ENCODE measurements at regions not wholly inside any gene's neighbourhood (a gene's known extent, or its start where the extent isn't known, plus 50 kb on each side); places are given as distances from the start of the nearest gene placed in this dataset.

- DNase-seq: no peak
- in situ Hi-C loops (cut with MboI; ENCODE audit: low pct_unique_long_range_greater_than_20kb, low sequenced_read_pairs): no loop called here
These were observed 501.6 kb upstream of the MYT1L start for GRCh38 chr2:2832657-2833056.

- in situ Hi-C loops (cut with MboI; ENCODE audit: low pct_unique_long_range_greater_than_20kb, low sequenced_read_pairs): no loop called here
- DNase-seq: no peak
These were observed 500.6 kb upstream of the MYT1L start for GRCh38 chr2:2831633-2832032.

- in situ Hi-C loops (cut with MboI; ENCODE audit: low pct_unique_long_range_greater_than_20kb, low sequenced_read_pairs): no loop called here
- no peak for DNase-seq
These were observed 499.5 kb upstream of the MYT1L start for GRCh38 chr2:2830576-2830975.

- DNase-seq: no peak
- in situ Hi-C loops (cut with MboI; ENCODE audit: low pct_unique_long_range_greater_than_20kb, low sequenced_read_pairs): no loop called here
These were observed 497.8 kb upstream of the MYT1L start for GRCh38 chr2:2828774-2829368.

GRCh38 chr2:2827761-2828221 lies 496.7 kb upstream of the MYT1L start:
- no peak for DNase-seq
- in situ Hi-C loops (cut with MboI; ENCODE audit: low pct_unique_long_range_greater_than_20kb, low sequenced_read_pairs): no loop called here

GRCh38 chr2:2827046-2827636 lies 496.1 kb upstream of the MYT1L start:
- in situ Hi-C loops (cut with MboI; ENCODE audit: low pct_unique_long_range_greater_than_20kb, low sequenced_read_pairs): no loop called here

GRCh38 chr2:2826621-2827020 lies 495.5 kb upstream of the MYT1L start:
- DNase-seq: no peak
- in situ Hi-C loops (cut with MboI; ENCODE audit: low pct_unique_long_range_greater_than_20kb, low sequenced_read_pairs): no loop called here

More at GRCh38 chr2:2827046-2827636, 496.1 kb upstream of the MYT1L start:
- DNase-seq: no peak

GRCh38 chr2:2826209-2826551 lies 495.1 kb upstream of the MYT1L start:
- DNase-seq: no peak
- in situ Hi-C loops (cut with MboI; ENCODE audit: low pct_unique_long_range_greater_than_20kb, low sequenced_read_pairs): no loop called here

GRCh38 chr2:2825516-2826208 lies 494.6 kb upstream of the MYT1L start:
- in situ Hi-C loops (cut with MboI; ENCODE audit: low pct_unique_long_range_greater_than_20kb, low sequenced_read_pairs): no loop called here
- DNase-seq: no peak

- in situ Hi-C loops (cut with MboI; ENCODE audit: low pct_unique_long_range_greater_than_20kb, low sequenced_read_pairs): no loop called here
- no peak for DNase-seq
These were observed 494.0 kb upstream of the MYT1L start for GRCh38 chr2:2825062-2825461.

- in situ Hi-C loops (cut with MboI; ENCODE audit: low pct_unique_long_range_greater_than_20kb, low sequenced_read_pairs): no loop called here
- no peak for DNase-seq
These were observed 493.5 kb upstream of the MYT1L start for GRCh38 chr2:2824588-2824987.

GRCh38 chr2:2823061-2823753 lies 492.1 kb upstream of the MYT1L start:
- in situ Hi-C loops (cut with MboI; ENCODE audit: low pct_unique_long_range_greater_than_20kb, low sequenced_read_pairs): no loop called here
- DNase-seq: no peak

GRCh38 chr2:2822143-2822542 lies 491.1 kb upstream of the MYT1L start:
- in situ Hi-C loops (cut with MboI; ENCODE audit: low pct_unique_long_range_greater_than_20kb, low sequenced_read_pairs): no loop called here
- DNase-seq: no peak

- in situ Hi-C loops (cut with MboI; ENCODE audit: low pct_unique_long_range_greater_than_20kb, low sequenced_read_pairs): no loop called here
- no peak for DNase-seq
These were observed 481.6 kb upstream of the MYT1L start for GRCh38 chr2:2812648-2813047.

GRCh38 chr2:2812117-2812516 lies 481.0 kb upstream of the MYT1L start:
- in situ Hi-C loops (cut with MboI; ENCODE audit: low pct_unique_long_range_greater_than_20kb, low sequenced_read_pairs): no loop called here

GRCh38 chr2:2810504-2810903 lies 479.4 kb upstream of the MYT1L start:
- in situ Hi-C loops (cut with MboI; ENCODE audit: low pct_unique_long_range_greater_than_20kb, low sequenced_read_pairs): no loop called here
- DNase-seq: no peak

More at GRCh38 chr2:2812117-2812516, 481.0 kb upstream of the MYT1L start:
- no peak for DNase-seq

- in situ Hi-C loops (cut with MboI; ENCODE audit: low pct_unique_long_range_greater_than_20kb, low sequenced_read_pairs): no loop called here
- DNase-seq: no peak
These were observed 478.7 kb upstream of the MYT1L start for GRCh38 chr2:2809771-2810170.

- in situ Hi-C loops (cut with MboI; ENCODE audit: low pct_unique_long_range_greater_than_20kb, low sequenced_read_pairs): no loop called here
- DNase-seq: no peak
These were observed 477.5 kb upstream of the MYT1L start for GRCh38 chr2:2808551-2809058.

- in situ Hi-C loops (cut with MboI; ENCODE audit: low pct_unique_long_range_greater_than_20kb, low sequenced_read_pairs): no loop called here
- DNase-seq: no peak
These were observed 475.6 kb upstream of the MYT1L start for GRCh38 chr2:2806711-2807110.

GRCh38 chr2:2805263-2805662 lies 474.2 kb upstream of the MYT1L start:
- DNase-seq: no peak
- in situ Hi-C loops (cut with MboI; ENCODE audit: low pct_unique_long_range_greater_than_20kb, low sequenced_read_pairs): no loop called here
